B cell (primary cell): ENCODE measurements at regions not wholly inside any gene's neighbourhood (a gene's known extent, or its start where the extent isn't known, plus 50 kb on each side); places are given as distances from the start of the nearest gene placed in this dataset.

Experiments used
- ATAC-seq: fragments of 200-7000 bp; cut with Tn5 transposase; one replicate; pipeline ENCODE4 v1.10.0; 2021; ENCODE audit warnings: low read depth, mild to moderate bottlenecking, moderate number of reproducible peaks, moderate library complexity
- CTCF ChIA-PET: fragments of 350-600 bp; sonication (Branson Sonifier 250); formaldehyde crosslinking; loops from one replicate; lab custom pipeline; 2021; ENCODE audit warnings: antibody characterized with exemption, inconsistent platforms; lab: Charles Lee
- POLR2A ChIA-PET: fragments of 350-600 bp; sonication (Branson Sonifier 250); formaldehyde crosslinking; loops from one replicate; lab custom pipeline; 2021; ENCODE audit warnings: antibody characterized with exemption; lab: Charles Lee
- DNase-seq: peaks from one replicate; pipeline ENCODE4 v3.0.0; 2013
- H2AFZ ChIP-seq: 2 replicates; pipeline ENCODE4 v1.6.1; 2012; ENCODE audit warnings: mild to moderate bottlenecking, low read depth, low read length; ENCODE audit not compliant: insufficient read depth, poor library complexity, severe bottlenecking
- H3K27ac ChIP-seq, 2 donors: 1 replicate in 1 of 2; 2 replicates in 1 of 2; pipeline ENCODE4 v1.5.1; 2012 to 2013; ENCODE audit warnings: low read length in 2 of 2, mild to moderate bottlenecking in 2 of 2, moderate library complexity in 1 of 2
- H3K27me3 ChIP-seq, 4 experiments: fragments of 200-600 bp in 1 of 4; sonication (generic) in 1 of 4; replicated peaks in 1 of 4; 1 replicate in 2 of 4; 2 replicates in 2 of 4; pipeline versions ENCODE4 v1.6.1 to v1.7.0; 2013 to 2016; ENCODE audit warnings: low read length in 3 of 4, mild to moderate bottlenecking in 2 of 4, mixed read lengths in 1 of 4, moderate library complexity in 1 of 4; ENCODE audit not compliant: insufficient read depth in 4 of 4, control insufficient read depth in 3 of 4; ENCODE audit errors: control extremely low read depth in 1 of 4
- H3K36me3 ChIP-seq, 2 experiments: replicated peaks in 1 of 2; 1 replicate in 1 of 2; 2 replicates in 1 of 2; pipeline versions ENCODE4 v1.6.1 to v1.7.1; 2013; ENCODE audit warnings: low read length in 1 of 2; ENCODE audit not compliant: insufficient read depth in 2 of 2, control insufficient read depth in 1 of 2; ENCODE audit errors: control extremely low read depth in 1 of 2, extremely low read depth in 1 of 2
- H3K4me1 ChIP-seq, 2 donors: fragments of 200-600 bp in 1 of 2; sonication (generic) in 1 of 2; 1 replicate in 1 of 2; 2 replicates in 1 of 2; pipeline versions ENCODE4 v1.5.1 to v1.6.1; 2013 to 2017; ENCODE audit warnings: low read length in 2 of 2; ENCODE audit not compliant: control insufficient read depth in 2 of 2, insufficient read depth in 2 of 2
- H3K4me2 ChIP-seq: replicated peaks from 2 replicates; pipeline ENCODE3; 2012; ENCODE audit warnings: mild to moderate bottlenecking, low read depth, low read length; ENCODE audit not compliant: poor library complexity, severe bottlenecking
- H3K4me3 ChIP-seq, 5 experiments: fragments of 200-600 bp in 1 of 5; sonication (generic) in 1 of 5; 1 replicate in 3 of 5; 2 replicates in 2 of 5; pipeline versions ENCODE4 v1.5.1 to v1.7.0; 2011 to 2016; ENCODE audit warnings: low read length in 4 of 5, mild to moderate bottlenecking in 4 of 5, low read depth in 2 of 5, control low read depth in 1 of 5, moderate library complexity in 1 of 5; ENCODE audit not compliant: insufficient read depth in 1 of 5; ENCODE audit errors: control extremely low read depth in 1 of 5, extremely low read depth in 1 of 5
- H3K79me2 ChIP-seq: fragments of 200-600 bp; sonication (generic); one replicate; pipeline ENCODE4 v1.6.0; 2016; ENCODE audit warnings: low read length; ENCODE audit not compliant: control insufficient read depth, insufficient read depth
- H3K9ac ChIP-seq: fragments of 200-600 bp; sonication (generic); 2 replicates; pipeline ENCODE4 v1.6.1; 2017; ENCODE audit warnings: mild to moderate bottlenecking, low read length, moderate library complexity
- H3K9me3 ChIP-seq, 3 donors: one replicate each; pipeline versions ENCODE4 v1.6.1 to v1.7.1; 2013; ENCODE audit warnings: low read length in 2 of 3; ENCODE audit not compliant: control insufficient read depth in 2 of 3, insufficient read depth in 1 of 3; ENCODE audit errors: control extremely low read depth in 1 of 3
- H4K20me1 ChIP-seq: 2 replicates; pipeline ENCODE4 v1.6.0; 2012; ENCODE audit warnings: mild to moderate bottlenecking, low read length; ENCODE audit not compliant: insufficient read depth, control insufficient read depth, poor library complexity, severe bottlenecking
- H3K27ac Mint-ChIP-seq: one replicate; pipeline ENCODE4 v1.8.0; 2021; ENCODE audit warnings: mixed read lengths
- H3K27me3 Mint-ChIP-seq: one replicate; pipeline ENCODE4 v1.8.0; 2021; ENCODE audit warnings: mixed read lengths
- H3K4me1 Mint-ChIP-seq: one replicate; pipeline ENCODE4 v1.8.0; 2021; ENCODE audit warnings: mixed read lengths
- H3K4me3 Mint-ChIP-seq: one replicate; pipeline ENCODE4 v1.8.0; 2021; ENCODE audit warnings: mixed read lengths
- H3K9me3 Mint-ChIP-seq: one replicate; pipeline ENCODE4 v1.8.0; 2022; ENCODE audit warnings: mixed read lengths; ENCODE audit not compliant: insufficient read depth
- EZH2 ChIP-seq: IDR thresholded peaks from 2 replicates; pipeline ENCODE4 v1.6.1; 2012; ENCODE audit warnings: borderline replicate concordance, low read depth, mild to moderate bottlenecking, moderate library complexity, low read length; ENCODE audit not compliant: insufficient read depth, poor library complexity, severe bottlenecking
- WGBS: methylation state at CpG from one replicate; pipeline ENCODE4 v1.1.5; 2013; ENCODE audit warnings: missing lambda C conversion rate; ENCODE audit not compliant: insufficient coverage; 5-methylcytosine and 5-hydroxymethylcytosine counted together
- intact Hi-C: fragments of 100-400 bp; cut with micrococcal nuclease; formaldehyde crosslinking; loops from one replicate; pipeline ENCODE4 v1.10.0; 2022
- TF ChIP-seq, protein P1 (sequence below): fragments of 200-600 bp; IDR thresholded peaks from one replicate; pipeline ENCODE4 v1.8.0; 2022; ENCODE audit warnings: antibody characterized with exemption, mild to moderate bottlenecking

DNA sequence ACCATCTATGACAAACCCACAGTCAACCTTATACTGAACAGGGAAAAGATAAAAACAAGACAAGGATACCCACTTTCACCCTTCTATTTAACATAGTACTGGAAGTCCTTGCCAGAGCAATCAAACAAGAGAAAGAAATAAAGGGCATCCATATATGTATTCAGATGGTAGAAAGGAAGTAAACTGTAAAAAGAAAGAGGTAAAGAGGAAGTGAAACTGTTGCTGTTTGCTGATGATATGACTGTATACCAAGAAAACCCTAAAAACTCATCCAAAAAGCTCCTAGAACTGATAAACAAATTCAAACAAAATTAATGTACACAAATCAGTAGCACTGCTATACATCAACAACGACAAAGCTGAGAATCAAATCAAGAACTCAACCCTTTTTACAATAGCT is 538.7 kb upstream of the PABPC4L start:
- no peak overlapping the region for H3K4me3 ChIP-seq
- no peak overlapping the region for H2AFZ ChIP-seq
- ATAC-seq (no peak), DNase-seq (no peak)
- no peak overlapping the region for H3K4me2 ChIP-seq
- H4K20me1 ChIP-seq = no peaks in the 10 kb centered on the region
- H3K79me2 ChIP-seq = no peaks in the 10 kb centered on the region
- H3K9me3 ChIP-seq = peaks cover 0 to 3% (median 0%) of the 10 kb centered on the region in 3 donors
- H3K9me3 Mint-ChIP-seq = peaks cover 4% of the 10 kb centered on the region
- no peak overlapping the region for H3K27ac ChIP-seq
- no peak overlapping the region for H3K27ac Mint-ChIP-seq
- ChIA-PET CTCF (no interaction called here), POLR2A (no interaction called here)
- H3K9ac ChIP-seq = no peak overlapping the region
- H3K4me1 Mint-ChIP-seq = no peaks in the 10 kb centered on the region
- H3K36me3 ChIP-seq = no peaks in the 10 kb centered on the region
- no peak overlapping the region for H3K4me3 Mint-ChIP-seq
- intact Hi-C loops = no loop called here
- no peaks in the 10 kb centered on the region for H3K27me3 Mint-ChIP-seq
- TF ChIP-seq, protein P1, sequence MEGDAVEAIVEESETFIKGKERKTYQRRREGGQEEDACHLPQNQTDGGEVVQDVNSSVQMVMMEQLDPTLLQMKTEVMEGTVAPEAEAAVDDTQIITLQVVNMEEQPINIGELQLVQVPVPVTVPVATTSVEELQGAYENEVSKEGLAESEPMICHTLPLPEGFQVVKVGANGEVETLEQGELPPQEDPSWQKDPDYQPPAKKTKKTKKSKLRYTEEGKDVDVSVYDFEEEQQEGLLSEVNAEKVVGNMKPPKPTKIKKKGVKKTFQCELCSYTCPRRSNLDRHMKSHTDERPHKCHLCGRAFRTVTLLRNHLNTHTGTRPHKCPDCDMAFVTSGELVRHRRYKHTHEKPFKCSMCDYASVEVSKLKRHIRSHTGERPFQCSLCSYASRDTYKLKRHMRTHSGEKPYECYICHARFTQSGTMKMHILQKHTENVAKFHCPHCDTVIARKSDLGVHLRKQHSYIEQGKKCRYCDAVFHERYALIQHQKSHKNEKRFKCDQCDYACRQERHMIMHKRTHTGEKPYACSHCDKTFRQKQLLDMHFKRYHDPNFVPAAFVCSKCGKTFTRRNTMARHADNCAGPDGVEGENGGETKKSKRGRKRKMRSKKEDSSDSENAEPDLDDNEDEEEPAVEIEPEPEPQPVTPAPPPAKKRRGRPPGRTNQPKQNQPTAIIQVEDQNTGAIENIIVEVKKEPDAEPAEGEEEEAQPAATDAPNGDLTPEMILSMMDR = no peak
- TF ChIP-seq EZH2 = no peak
- no peaks in the 10 kb centered on the region for H3K27me3 ChIP-seq
- no CpG with 5 or more reads among the region's 1 CpG for WGBS
- H3K4me1 ChIP-seq = no peaks in the 10 kb centered on the region

DNA sequence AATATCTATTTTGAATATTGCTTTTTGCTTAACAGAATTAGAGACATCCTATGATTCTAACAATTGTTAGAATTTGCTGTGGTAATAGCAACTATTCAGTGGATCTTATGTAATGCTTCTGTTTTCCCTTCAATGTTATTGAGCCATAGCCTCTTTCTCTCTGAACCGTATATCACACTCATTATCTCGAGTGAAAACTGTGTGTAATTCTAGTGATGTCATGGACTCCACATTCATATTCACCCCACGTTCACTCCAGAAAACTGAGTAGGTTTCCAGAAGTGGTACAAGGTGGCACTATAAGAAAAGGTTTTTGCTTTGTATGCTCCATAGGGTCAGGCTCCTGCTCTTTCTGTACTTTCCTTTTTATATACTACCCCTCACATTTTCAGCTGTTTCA is 534.3 kb upstream of the PABPC4L start:
- no peaks in the 10 kb centered on the region for H3K27me3 Mint-ChIP-seq
- no peak overlapping the region for H3K27ac Mint-ChIP-seq
- Histone ChIP-seq H3K4me3 (no peak overlapping the region), H3K27me3 (no peaks in the 10 kb centered on the region), H3K9me3 (peaks cover 0 to 6% (median 0%) of the 10 kb centered on the region in 3 donors), H3K4me2 (no peak overlapping the region), H3K79me2 (no peaks in the 10 kb centered on the region), H4K20me1 (no peaks in the 10 kb centered on the region), H2AFZ (no peak overlapping the region), H3K9ac (no peak overlapping the region), H3K4me1 (no peaks in the 10 kb centered on the region), H3K27ac (no peak overlapping the region), H3K36me3 (no peaks in the 10 kb centered on the region)
- H3K4me1 Mint-ChIP-seq = no peaks in the 10 kb centered on the region
- no peak for TF ChIP-seq EZH2
- TF ChIP-seq, protein P1 = no peak
- CTCF ChIA-PET = no interaction called here
- no peaks in the 10 kb centered on the region for H3K9me3 Mint-ChIP-seq
- intact Hi-C loops = no loop called here
- POLR2A ChIA-PET = no interaction called here
- DNase-seq = no peak
- H3K4me3 Mint-ChIP-seq = no peak overlapping the region
- no peak for ATAC-seq
- no CpG with 5 or more reads among the region's 3 CpGs for WGBS
